ENCODE measurements at regions not wholly inside any gene's neighbourhood (a gene's known extent, or its start where the extent isn't known, plus 50 kb on each side); places are given as distances from the start of the nearest gene placed in this dataset.

DNA sequence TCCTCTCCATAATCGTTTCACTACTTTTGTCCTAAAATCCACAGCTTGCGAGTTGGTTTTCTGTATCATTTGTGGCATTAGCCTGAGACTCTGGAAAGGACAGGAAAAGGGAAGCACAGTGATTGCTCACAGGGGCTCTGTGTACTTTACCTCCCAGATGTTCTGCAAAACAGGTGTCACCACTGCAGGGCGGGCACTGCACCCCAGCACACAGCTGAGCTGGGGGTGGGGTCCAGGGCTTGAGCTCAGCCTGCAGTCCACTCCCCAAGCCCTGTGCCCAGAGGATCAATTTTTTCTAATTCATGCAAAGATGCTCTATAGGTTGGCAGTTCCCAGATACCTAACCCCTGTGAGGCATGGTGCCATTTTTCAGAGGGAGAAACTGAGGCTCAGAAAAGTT lies 119.4 kb upstream of the GLI2 start:
- no peak for DNase-seq

DNA sequence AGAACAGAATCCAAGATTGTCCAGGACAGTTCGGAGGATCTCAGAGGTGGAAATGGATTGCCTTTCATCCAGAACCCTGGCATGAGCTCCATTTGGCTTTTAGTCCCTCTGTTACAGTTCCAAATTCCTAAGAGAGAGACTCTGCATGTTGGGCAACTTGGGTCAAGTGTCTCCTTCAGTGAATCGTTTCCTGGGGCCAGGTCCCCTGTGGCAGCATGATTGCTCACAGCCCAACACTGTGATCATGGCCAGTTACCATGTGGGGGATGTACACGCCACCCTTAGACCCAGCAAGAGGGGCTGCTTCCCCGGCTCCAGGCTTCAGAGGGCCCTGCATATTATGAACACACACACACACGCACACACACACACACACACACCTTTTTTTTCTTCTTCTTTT lies 118.6 kb upstream of the GLI2 start:
- DNase-seq = no peak

DNA sequence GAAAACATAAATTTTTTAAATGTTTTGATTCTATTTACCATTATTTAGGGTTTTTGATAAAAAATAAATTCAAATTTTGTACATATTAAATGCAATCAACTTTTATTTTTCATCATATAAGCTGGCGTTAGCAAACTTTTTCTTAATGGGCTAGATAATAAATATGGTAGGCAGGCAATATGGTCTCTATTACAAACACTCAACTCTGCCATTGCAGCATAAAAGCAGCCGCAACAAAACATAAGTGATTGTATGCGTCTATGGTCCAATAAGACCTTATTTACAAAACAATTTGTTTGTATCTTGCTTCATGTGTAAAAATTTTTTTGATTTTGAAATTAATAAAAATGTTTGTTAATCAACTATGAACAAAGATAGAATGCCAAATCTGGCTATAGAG lies 116.8 kb upstream of the GLI2 start:
- DNase-seq = no peak

DNA sequence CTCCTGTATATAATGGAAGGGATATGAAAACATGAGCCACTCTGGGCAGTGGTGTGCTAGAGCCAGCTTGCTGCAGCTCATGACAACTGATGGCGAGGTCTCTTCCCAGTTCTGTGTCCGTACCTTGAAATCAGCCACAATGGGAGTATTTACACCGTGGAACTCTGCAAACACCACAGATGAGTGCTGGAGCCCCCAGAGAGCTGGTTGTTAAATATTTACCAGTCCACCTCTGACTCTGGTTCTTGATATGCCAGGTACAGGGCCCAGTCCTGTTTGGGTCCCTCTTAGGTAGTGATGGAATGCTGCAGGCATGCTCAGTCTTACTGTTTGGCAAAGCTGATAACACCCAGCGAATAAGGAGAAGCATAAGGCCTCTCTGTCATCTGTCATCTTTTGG lies 116.1 kb upstream of the GLI2 start:
- no peak for DNase-seq

DNA sequence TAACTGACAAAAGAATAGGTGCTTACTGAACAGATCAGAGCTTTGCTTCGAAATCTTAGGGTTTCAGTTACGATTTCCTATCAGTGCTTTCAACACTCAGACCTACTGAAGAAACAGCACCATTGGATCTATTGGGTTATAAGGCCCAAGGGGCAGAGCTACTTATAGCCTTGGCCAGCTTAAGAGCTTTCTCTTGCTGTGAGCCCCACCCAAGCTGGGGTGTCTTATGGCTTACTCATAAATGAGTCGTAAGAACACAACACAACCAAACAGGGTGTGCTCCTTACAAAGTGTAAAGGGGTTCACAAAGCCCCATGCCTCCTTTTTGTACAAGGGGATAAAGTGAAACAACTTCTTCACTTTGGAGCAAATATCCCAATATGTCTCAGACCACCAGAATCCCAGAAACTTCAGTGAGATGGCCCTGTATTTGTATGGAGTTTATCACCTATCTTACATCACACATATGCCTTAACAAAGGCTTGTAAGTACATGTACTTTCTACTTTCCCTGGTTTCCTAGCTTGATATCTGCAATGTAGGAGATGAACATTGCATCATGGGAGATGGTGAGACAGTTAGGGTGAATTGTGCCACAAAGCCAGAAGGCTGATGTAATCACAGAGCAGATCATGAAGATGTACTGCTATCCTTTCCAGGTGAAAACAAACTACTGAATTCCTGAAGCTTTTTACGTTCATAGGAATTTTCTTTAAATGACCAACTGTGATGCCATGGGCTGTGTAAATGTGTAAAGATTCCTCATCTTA lies 115.5 kb upstream of the GLI2 start:
- DNase-seq = peak; percentile 48

DNA sequence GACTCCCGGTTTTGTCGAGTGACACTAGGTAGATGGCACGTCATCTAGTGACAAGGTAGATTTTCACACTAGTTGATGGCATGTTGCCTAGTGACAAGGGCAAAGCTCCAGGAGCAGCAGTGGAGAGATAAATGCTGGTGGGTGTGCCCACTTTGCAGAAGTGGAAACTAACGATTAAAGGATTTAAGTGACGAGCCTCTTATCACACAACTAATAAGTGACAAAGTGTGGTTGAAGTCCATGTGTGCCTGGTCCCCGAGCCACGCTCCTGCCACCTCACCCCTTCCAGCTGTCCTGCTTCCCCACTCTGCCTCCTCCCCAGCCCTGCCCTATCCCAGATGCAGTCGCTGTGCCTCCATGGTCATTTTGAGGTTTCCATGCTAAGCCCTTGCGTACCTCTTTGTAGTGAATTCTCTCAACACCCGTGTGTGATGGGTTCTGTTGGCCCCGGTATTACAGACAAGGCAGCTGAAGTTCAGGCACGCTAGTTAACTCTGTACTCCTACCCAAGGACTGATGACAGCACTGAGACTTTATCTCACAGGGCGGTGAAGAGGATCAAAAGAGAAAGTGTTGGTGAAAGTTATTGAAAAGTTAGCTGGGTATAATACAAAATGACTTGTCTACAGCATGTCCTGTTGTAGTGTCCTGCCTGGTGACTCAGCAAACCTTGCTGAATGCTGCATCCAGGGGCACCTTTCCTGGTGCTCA lies 113.4 kb upstream of the GLI2 start:
- DNase-seq = no peak

DNA sequence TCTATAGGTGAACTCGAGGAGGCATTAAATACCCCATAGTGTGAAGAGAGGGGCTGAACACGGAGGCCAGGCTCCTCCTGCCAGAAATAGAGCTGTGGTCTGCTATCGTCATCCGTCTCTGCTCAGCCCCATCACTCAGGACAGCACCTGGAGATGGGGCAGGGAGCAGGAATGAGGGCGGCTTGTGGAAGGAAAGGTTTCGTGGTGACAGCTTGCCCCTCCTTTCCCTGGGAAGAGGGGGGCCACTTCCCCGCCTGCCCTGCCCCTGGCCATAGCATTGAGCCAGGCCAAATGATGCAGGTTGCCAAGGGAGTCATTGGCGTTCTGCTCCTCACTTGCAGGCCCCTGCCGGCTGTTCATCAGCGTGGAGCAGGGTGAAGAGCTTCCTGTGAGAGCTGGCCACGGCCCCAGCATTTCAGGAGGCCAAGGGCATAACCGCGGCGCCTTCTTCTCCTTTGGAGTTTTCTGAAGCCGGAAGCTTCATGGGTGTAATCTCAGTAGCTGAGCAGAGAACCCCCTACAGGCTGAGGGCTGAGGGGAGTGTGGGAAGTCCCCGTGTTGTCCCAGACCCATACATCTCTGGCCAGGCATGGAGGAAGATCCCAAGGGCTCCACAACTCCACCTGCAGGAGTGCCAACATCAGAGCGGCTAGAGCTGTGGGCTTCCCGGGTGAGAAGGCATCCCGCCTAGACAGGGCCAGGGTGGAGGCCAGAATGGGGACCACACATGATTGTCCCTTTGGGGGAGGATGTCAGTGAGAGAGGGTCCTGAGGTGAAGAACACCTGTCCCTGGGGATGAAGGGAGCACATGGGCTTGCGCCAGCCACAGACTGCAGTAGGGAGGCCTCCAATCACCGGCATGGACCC lies 112.5 kb upstream of the GLI2 start:
- no peak for DNase-seq

DNA sequence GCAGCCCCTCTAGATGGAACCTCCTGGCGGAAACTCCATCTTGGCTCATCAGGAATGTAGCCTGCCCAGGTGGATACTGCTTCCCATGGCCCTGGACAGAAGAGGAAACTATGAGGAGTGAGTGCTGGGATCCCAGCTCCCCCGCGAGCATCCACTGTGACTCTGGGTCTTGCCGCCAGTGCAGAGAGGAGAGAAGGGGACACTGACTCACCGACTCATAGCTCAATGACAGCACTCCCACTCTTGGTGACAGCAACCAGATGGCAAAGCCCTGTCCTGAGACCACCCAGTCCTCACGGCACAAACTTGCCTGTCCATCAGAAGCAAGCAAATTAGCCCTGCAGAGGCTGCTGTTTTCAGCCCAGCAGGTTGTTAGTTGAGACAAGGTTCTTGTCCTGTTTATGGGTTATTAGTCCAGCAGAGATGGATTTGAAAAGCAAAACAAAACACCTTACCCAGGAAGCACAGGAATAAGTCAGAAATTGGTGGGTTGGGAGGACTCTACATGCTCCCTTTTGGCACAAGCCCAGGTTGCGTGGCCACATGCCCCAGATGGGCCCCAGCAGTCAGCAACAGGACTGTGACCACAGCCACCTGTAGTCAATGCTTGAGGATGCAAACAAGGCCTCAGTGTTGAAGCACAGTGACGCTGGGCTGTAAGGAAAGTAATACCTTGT lies 111.5 kb upstream of the GLI2 start:
- DNase-seq = no peak

DNA sequence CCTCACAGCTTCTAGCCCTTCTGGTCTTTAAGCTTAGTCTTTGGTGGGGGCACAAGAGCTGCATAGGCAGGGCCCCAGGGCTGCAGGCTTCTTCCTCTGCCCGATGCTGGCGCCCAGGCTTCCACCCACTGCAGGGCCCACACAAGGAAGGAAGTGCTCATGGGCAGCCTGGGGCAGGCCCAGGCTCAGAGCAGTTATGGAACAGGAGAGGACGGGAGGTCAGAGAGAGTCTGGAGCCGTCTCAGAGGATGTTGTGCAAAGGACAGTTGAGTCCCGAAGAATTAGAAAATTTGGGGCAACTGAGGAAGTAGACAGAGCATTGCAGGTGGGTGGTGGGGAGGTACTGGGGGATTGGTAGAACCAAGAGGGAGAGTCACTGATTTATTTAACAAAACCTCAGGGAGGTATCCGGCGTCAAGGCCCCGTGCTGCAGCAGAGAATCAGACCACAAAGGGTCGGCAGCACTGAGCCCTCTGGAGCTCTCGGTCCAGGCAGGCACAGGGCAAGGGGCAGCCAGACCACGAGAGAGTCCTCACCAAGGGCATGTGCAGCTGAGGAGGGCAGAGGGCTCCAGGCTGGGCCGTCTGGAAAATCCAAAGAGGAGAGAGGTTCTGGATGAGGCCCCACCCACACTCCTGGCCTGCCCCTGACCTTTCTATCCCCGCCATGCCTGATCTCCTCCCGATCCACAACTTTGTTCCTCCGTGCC lies 110.8 kb upstream of the GLI2 start:
- no peak for DNase-seq

DNA sequence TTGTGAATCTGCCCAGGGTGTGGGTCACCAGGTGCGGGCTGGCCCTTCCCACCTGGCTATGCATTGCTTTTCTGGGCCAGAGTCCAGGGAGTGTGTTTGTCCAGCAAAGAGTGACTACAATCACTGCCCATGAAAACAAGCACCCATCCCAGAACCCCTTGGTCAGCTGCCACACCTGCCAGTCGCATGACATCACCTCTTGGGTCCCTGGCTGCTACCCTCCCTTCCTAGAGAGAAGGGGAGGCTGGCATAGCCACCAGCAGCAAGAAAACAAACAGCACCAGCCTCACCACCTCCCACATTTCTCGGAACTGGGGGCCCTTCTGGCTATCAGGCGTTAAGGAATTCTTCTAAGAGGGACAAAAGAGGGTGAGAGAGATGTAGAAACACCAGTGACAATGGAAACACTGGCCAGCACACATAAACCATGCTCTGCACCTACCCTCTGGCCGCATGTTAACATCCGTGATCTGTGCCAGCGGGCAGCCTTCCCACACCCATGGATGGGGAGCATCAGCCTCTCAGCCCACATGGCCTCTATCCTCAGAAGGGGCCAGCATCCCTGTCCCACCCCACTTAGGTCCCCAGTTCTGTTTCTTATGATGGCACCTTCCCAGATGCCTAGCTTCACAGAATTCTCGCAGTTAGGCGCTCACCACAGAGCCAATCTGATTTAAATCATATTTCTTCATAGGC lies 109.7 kb upstream of the GLI2 start:
- no peak for DNase-seq

DNA sequence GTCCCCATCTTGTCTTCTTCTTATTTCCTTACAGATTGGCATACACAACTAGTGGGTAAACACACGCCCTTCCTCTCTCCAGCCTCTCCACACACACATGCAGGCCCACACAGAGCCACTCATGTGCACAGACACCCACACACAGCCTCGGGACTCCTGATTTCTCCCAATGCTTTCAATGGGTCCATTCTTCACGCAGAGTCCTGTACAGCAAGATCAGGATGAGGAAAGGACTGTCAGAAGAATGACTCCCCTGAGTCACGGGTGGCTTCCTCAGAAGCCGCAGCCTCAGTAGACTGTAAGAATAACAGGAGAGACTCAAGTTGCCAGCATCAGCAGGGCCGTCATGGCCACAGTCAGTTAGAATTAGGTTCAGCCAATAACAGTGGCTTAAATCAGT lies 109.1 kb upstream of the GLI2 start:
- DNase-seq = no peak

DNA sequence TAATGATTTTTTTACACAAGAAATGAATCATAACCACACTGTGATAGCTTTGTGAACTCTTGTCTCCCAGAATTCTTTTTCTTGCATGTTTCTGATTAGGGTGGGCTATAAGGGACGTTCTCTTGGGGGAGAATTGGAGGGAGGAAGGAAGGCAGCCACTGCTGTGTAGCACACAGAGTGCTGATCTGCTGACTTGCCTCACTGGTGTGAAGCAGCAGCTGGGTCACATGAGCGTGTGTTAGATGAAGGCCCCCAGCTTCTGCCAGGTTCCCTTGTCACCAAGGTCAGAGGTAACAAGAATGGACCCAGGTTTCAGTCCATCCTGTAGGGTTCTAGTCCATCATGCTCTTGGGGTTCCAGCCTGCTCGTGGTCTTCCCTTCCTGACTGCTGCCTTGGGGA lies 107.4 kb upstream of the GLI2 start:
- no peak for DNase-seq

DNA sequence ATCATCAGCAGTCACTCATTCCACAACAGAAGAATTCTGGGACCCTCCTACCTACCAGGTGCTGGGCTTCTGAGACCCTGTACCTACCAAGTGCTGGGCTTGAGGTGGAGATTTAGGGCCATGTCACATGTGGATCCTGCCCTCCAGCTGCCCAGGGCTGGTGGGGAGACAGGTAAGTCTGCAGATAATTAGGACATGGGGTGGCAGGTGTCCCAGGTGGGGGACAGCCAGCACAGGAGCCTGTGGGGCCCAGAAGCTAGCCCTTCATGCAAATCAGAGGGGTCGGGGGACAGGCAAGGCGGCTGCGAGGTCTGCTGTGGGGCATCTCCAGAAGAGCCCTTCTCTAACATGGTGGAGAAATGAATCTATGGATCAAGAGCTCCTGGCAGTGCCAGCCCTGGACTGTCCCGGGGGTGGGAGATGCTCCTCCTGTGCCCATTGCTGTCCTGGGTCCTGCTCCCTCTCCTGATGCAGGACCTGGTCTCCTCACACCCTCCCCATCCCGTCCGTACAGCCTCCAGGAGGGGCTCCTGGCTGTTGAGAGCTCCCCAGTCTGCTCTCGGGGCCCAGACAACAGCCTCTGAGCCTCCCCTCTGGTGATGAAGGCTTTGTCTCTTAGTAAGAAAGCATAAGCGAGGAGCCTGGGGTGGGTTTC lies 106.3 kb upstream of the GLI2 start:
- no peak for DNase-seq

DNA sequence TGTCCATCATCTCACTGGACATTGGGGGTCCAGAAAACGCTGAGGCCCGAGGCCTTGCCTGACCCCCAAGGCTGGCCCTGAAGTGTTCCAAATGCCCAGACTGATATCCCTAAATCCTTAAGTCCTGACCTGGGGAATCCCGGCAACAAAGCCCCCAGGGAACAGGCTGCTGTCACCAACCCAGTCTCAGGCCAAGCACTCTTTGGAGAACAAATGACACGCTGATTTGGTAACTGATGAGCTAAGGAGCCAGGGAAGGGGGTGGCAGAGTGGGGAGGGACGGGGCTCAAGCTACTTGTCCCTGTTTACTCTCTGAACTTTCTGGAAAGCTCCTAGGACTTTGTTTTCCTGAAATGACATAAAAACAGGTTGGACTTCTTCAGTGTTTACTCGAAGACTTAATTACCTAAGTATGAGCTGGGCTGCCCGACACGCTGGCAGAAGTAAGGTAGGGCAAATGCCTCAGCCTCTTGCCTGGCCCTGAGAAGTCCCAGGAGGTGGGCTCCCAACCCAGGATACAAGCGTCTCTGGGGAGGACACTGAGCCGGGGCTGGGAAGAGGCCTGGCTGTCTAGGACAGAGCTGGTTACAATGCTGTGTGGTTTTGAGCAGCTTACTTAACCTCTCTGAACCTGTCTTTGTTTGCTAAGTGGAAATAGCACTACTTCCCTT lies 105.5 kb upstream of the GLI2 start:
- DNase-seq = no peak

DNA sequence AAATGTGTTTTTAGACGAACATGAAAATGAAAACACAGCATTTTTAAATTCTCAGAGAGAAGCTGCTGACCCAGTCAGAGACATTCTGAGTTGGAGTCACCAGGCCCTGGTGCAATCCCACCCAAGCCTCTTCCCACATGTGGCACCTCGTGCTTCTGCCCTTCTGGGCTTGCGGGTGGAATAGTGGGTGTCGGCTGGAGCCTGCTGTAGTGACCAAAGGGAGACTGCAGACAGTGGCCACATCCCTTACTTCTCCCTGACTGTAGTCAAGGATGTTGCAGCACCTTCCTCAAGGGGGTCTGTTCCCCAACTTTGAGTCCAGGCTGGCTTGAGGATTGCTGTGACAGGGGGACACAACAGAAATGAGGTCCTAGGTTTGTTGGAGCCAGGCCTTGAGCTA lies 104.4 kb upstream of the GLI2 start:
- no peak for DNase-seq

DNA sequence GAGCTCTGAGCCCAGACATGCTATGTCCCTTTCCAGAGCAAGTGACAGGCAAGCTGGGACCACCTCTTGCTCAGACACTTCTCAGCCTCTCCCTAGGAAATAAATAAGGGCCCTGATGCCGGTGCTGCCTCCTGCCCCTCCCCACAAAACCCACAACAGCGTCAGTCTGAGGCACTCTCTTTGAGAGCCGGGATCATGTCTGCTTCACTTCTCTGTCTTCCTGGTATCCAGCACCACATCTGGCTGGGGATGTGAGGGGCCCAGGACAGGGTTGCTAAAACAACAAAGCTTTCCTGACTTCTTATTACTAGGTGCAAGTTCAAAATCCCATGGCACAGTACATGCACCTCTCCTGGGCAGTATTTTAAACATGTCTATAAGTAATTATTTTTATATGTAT lies 103.9 kb upstream of the GLI2 start:
- DNase-seq = no peak

DNA sequence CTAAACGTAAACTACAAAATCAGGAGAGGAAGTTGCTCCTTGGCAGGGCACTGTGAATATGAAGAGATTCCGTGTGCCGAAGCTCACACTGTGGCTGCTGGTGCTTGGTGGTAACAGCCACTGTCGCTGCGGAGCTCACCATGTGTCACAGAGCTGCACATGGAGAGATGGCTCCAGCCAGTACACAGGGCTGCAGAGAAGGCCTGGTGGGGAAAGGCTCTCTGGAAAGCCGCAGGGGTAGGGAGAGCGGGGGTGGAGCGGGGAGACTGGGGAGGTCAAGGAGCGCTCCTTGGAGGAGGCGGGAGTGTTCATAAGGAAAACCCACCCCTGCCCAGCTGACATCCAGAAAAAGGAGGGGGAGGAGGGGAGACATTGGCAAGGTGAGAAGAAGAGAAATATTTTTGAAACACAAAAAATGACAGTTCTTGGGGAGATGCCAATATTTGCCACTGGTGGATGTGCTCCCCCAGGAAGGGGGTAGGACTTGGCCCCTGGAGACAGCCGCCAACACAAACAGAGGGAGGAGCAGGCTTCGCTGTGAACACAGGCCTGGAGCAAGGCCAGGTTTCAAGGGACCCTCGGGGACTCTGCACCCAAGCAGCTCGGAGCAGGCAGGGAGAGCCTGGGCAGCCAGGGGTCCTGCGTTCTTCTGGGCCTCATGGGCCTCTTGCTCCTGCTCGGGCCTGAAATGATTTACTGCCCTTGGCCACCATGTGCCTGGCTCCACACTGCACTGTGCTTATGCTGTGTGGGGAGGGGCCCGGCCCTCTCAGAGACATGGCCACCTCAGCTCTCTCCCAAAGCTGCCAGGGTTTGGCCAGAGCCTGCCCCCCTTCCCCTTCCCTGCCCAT lies 102.6 kb upstream of the GLI2 start:
- DNase-seq = no peak

DNA sequence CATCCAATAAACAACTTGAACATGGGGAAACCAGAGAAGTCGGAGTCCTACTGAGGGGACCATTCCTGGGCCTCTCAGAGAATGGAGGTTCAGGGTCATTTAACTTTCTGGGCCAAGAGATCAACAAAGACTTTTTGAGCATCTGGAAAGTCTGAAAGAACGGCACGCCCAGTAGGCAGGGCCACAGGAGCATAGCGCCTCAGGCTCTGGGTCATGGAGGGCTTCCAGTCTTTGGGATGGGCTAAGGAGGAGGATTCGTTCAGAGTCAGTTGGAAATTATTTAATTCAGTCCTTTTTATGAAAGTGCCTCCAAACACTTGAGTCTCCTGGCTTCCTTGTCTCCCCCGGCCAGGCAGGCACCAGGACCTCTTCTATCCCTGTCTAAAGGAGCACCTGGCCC lies 101.1 kb upstream of the GLI2 start:
- no peak for DNase-seq

DNA sequence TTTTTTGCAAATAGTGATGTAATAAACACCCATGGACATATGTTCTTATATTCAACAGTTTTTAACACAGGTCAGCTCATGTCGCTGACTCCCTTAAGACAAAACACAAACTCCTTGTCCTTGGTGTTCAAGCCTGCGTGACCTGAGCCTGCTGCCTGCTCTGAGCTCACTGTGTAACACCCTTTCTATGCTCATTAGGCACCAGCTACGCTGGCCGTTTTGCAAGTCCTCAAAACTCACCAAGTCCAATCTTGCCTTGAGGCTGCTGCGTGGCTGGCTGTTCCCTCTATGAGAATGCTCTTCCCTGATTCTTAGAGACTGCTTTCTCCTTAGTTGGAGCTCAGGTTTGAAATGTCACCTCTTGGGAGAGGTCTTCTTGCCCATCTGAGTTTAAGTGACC lies 100.5 kb upstream of the GLI2 start:
- DNase-seq = no peak

DNA sequence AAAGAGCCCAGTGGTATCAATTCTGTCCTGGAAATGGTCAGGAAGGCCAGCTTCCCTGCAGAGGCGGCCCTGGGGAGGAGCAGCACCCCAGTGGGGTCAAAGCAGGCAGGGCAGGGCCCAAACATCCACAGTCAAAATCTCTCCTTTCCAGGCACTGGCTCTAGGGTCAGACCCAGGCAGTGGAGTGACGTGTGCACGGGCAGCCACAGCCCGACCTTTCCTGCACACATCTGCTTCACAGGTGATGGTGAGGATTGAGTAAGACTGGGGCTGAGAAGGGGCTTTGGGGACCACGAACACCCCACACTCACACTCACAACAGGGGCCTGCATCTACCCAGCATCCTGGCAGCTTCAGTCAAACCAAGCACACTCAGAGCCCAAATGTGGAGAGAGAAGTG lies 97.8 kb upstream of the GLI2 start:
- no peak for DNase-seq
